NCI-H2227 (cell line): ENCODE measurements at regions not wholly inside any gene's neighbourhood (a gene's known extent, or its start where the extent isn't known, plus 50 kb on each side); places are given as distances from the start of the nearest gene placed in this dataset.
"Not testable (repeated sequence)": the region's sequence is repeated elsewhere in the genome, so short reads cannot be mapped to it uniquely, and the experiment has no call there.

Experiments
- DNase-seq: peaks from one replicate; lab custom pipeline; 2025; ENCODE audit not compliant: unreplicated experiment; lab: John Stamatoyannopoulos, UW

- DNase-seq = no peak
Measured at GRCh38 chr5:63563008-63563917, 399.0 kb downstream of the HTR1A start.

GRCh38 chr5:63555874-63556273 is 406.4 kb downstream of the HTR1A start:
- no peak for DNase-seq

GRCh38 chr5:63554191-63554590 is 408.1 kb downstream of the HTR1A start:
- DNase-seq = no peak

- DNase-seq = no peak
Measured at GRCh38 chr5:63553073-63553472, 409.2 kb downstream of the HTR1A start.

- DNase-seq = no peak
Measured at GRCh38 chr5:63535840-63536602, 426.2 kb downstream of the HTR1A start.

GRCh38 chr5:63524281-63524680 is 438.0 kb downstream of the HTR1A start:
- no peak for DNase-seq

- DNase-seq = no peak
Measured at GRCh38 chr5:63516006-63516405, 446.2 kb downstream of the HTR1A start.

- DNase-seq = no peak
Measured at GRCh38 chr5:63500242-63500641, 462.0 kb downstream of the HTR1A start.

- no peak for DNase-seq
Measured at GRCh38 chr5:63495225-63495624, 467.0 kb downstream of the HTR1A start.

- no peak for DNase-seq
Measured at GRCh38 chr5:63483338-63483737, 478.9 kb downstream of the HTR1A start.

- no peak for DNase-seq
Measured at GRCh38 chr5:63473335-63473967, 488.8 kb downstream of the HTR1A start.

GRCh38 chr5:63456279-63456678 is 506.0 kb downstream of the HTR1A start:
- no peak for DNase-seq

GRCh38 chr5:63451188-63451587 is 511.1 kb downstream of the HTR1A start:
- no peak for DNase-seq

GRCh38 chr5:63439537-63439936 is 522.7 kb downstream of the HTR1A start:
- DNase-seq = no peak

GRCh38 chr5:63409737-63410136 is 552.5 kb downstream of the HTR1A start:
- DNase-seq = no peak

- DNase-seq = no peak
Measured at GRCh38 chr5:63408984-63409383, 553.3 kb downstream of the HTR1A start.

- no peak for DNase-seq
Measured at GRCh38 chr5:63401436-63402046, 560.7 kb downstream of the HTR1A start.

GRCh38 chr5:63400079-63400478 is 562.2 kb downstream of the HTR1A start:
- DNase-seq = no peak

GRCh38 chr5:63398346-63398745 is 563.9 kb downstream of the HTR1A start:
- no peak for DNase-seq

GRCh38 chr5:63388188-63388587 is 574.1 kb downstream of the HTR1A start:
- DNase-seq = not testable (repeated sequence)

GRCh38 chr5:63375851-63376250 is 586.4 kb downstream of the HTR1A start:
- DNase-seq = no peak
